ENCODE measurements at regions not wholly inside any gene's neighbourhood (a gene's known extent, or its start where the extent isn't known, plus 50 kb on each side); places are given as distances from the start of the nearest gene placed in this dataset.

- TF ChIP-seq, protein P1, sequence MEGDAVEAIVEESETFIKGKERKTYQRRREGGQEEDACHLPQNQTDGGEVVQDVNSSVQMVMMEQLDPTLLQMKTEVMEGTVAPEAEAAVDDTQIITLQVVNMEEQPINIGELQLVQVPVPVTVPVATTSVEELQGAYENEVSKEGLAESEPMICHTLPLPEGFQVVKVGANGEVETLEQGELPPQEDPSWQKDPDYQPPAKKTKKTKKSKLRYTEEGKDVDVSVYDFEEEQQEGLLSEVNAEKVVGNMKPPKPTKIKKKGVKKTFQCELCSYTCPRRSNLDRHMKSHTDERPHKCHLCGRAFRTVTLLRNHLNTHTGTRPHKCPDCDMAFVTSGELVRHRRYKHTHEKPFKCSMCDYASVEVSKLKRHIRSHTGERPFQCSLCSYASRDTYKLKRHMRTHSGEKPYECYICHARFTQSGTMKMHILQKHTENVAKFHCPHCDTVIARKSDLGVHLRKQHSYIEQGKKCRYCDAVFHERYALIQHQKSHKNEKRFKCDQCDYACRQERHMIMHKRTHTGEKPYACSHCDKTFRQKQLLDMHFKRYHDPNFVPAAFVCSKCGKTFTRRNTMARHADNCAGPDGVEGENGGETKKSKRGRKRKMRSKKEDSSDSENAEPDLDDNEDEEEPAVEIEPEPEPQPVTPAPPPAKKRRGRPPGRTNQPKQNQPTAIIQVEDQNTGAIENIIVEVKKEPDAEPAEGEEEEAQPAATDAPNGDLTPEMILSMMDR (conservative IDR thresholded peaks at IDR 0.05) = no peak
- no peak for TF ChIP-seq ZFX (IDR thresholded peaks at IDR 0.05)
Observed at GRCh38 chr12:77710209-77710608, 120.5 kb upstream of the NAV3 start.
